ENCODE measurements at regions not wholly inside any gene's neighbourhood (a gene's known extent, or its start where the extent isn't known, plus 50 kb on each side); places are given as distances from the start of the nearest gene placed in this dataset.

DNA sequence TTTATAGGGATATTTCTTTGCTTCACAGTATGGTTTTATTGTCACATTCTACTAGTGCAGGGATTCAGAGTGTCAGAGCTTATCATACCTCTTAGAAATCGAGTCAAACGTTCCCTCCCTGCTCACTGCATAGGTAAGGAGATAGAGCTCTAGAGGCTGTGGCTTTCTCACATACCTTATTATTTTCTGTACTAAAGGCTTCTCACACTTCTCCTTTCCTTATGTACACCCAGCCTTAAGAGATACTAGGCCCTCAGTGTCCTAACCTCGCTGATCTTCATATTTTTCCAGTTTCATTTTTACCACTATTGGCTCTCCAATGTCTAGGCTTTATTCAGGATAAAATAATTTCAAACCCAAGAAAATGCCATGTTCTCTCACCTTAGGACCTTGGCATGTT is 297.3 kb upstream of the RIOK2 start:
- ATAC-seq (ENCODE audit: low read depth) (no peak), DNase-seq (no peak)
- H2BK20ac ChIP-seq (ENCODE audit: low read depth, low read length), result no peak overlapping the region
- H3K14ac ChIP-seq (replicated peaks; ENCODE audit: low read depth, low read length), result no peak overlapping the region
- no peaks in the 10 kb centered on the region for H3K9me1 ChIP-seq (ENCODE audit: insufficient read depth, low read length)
- ChIA-PET CTCF (no interaction called here), POLR2A (ENCODE audit: unreplicated experiment) (no interaction called here)
- no peaks in the 10 kb centered on the region for H3K9me3 ChIP-seq (ENCODE audit: control insufficient read depth, insufficient read depth, low read length)
- H2BK5ac ChIP-seq (ENCODE audit: low read depth, low read length, poor library complexity, severe bottlenecking), result no peak overlapping the region
- H3K56ac ChIP-seq (ENCODE audit: extremely low read depth, insufficient read depth, low read length), result no peak overlapping the region
- no CpG with 5 or more reads among the region's 3 CpGs for WGBS, 2 experiments (ENCODE audit: extremely low coverage in 2 of 2, insufficient read length in 1 of 2)
- no peaks in the 10 kb centered on the region for H3K4me1 ChIP-seq (ENCODE audit: control insufficient read depth, insufficient read depth, low read length)
- no peak overlapping the region for H2BK15ac ChIP-seq (ENCODE audit: low read depth, low read length)
- TF ChIP-seq MXI1 (IDR thresholded peaks at IDR 0.05; ENCODE audit: borderline replicate concordance, low read depth, low read length), result no peak
- no peak overlapping the region; the same call in 1 of the 2 replicates for H3K23ac ChIP-seq (ENCODE audit: low read depth, low read length)
- H3K36me3 ChIP-seq (ENCODE audit: control insufficient read depth, insufficient read depth, low read length), result no peaks in the 10 kb centered on the region
- in situ Hi-C loops (cut with MboI; ENCODE audit: low sequenced_read_pairs) (no loop called here), intact Hi-C loops (cut with micrococcal nuclease) (no loop called here), dilution Hi-C loops (cut with HindIII; ENCODE audit: low sequenced_read_pairs, unreplicated experiment) (no loop called here)
- no peak overlapping the region for H3K9ac ChIP-seq (ENCODE audit: low read depth, low read length)
- no peak overlapping the region for H2AK9ac ChIP-seq (replicated peaks; ENCODE audit: low read depth, low read length, poor library complexity)
- no peak overlapping the region for H4K8ac ChIP-seq (ENCODE audit: low read depth in 2 of 2, low read length in 2 of 2)
- no peak overlapping the region for H4K5ac ChIP-seq (ENCODE audit: low read depth, low read length)
- no peak overlapping the region for H3K27ac ChIP-seq (ENCODE audit: insufficient read depth, low read length)
- H3K4me3 ChIP-seq (ENCODE audit: insufficient read depth, low read depth, low read length), result no peak overlapping the region
- no peaks in the 10 kb centered on the region for H3K79me1 ChIP-seq (ENCODE audit: low read depth in 1 of 2, low read length in 2 of 2)
- BruUV-seq (replicated peaks), result no TSS peak
- H3K4ac ChIP-seq (ENCODE audit: low read depth, low read length), result no peak overlapping the region
- H3K27me3 ChIP-seq (ENCODE audit: control insufficient read depth, insufficient read depth, low read length), result peaks cover 3% of the 10 kb centered on the region; the same call in 1 of the 2 replicates
- no peak overlapping the region for H2AK5ac ChIP-seq (ENCODE audit: low read depth, low read length)
- no peak overlapping the region for H2AFZ ChIP-seq (replicated peaks; ENCODE audit: low read length, poor library complexity)
- H4K91ac ChIP-seq (ENCODE audit: insufficient read depth, low read depth, low read length), result no peak overlapping the region
- H3K4me2 ChIP-seq (ENCODE audit: low read depth, low read length), result no peak overlapping the region; the same call in 1 of the 2 replicates
- H3K18ac ChIP-seq (ENCODE audit: low read depth, low read length), result no peak overlapping the region
- no peak overlapping the region for H2BK120ac ChIP-seq (ENCODE audit: low read depth, low read length)
- no peaks in the 10 kb centered on the region for H4K20me1 ChIP-seq (ENCODE audit: insufficient read depth, low read length)
